ENCODE measurements at regions not wholly inside any gene's neighbourhood (a gene's known extent, or its start where the extent isn't known, plus 50 kb on each side); places are given as distances from the start of the nearest gene placed in this dataset.

GRCh38 chr20:51867251-51867650, 64.9 kb upstream of the SALL4 start:
- Histone ChIP-seq H4K5ac (ENCODE audit: insufficient read length, low read depth, low read length) (no peak overlapping the region), H4K20me1 (replicated peaks in 1 of 2; ENCODE audit: control insufficient read depth in 1 of 2, insufficient read depth in 2 of 2, low read length in 2 of 2) (no peaks in the 10 kb centered on the region), H3K79me1 (ENCODE audit: low read depth, low read length) (no peaks in the 10 kb centered on the region), H3K18ac (ENCODE audit: extremely low read depth, low read length) (no peak overlapping the region), H3K79me2 (ENCODE audit: control insufficient read depth in 1 of 2, insufficient read depth in 2 of 2, low read length in 2 of 2) (no peaks in the 10 kb centered on the region), H3K27me3 (replicated peaks in 1 of 4; ENCODE audit: control insufficient read depth in 3 of 4, extremely low read depth in 1 of 4, insufficient read depth in 3 of 4, low read length in 3 of 4) (no peaks in the 10 kb centered on the region), H2AFZ (ENCODE audit: low read length) (no peak overlapping the region), H3K4ac (replicated peaks; ENCODE audit: insufficient read length, low read depth, low read length) (no peak overlapping the region), H4K91ac (replicated peaks; ENCODE audit: insufficient read length, low read length) (no peak overlapping the region), H2BK20ac (ENCODE audit: low read length) (no peak overlapping the region), H2AK5ac (ENCODE audit: low read depth, low read length) (no peak overlapping the region), H3K4me3 (ENCODE audit: extremely low read depth in 1 of 4, insufficient read depth in 2 of 4, low read depth in 3 of 4, low read length in 4 of 4) (no peak overlapping the region), H3K9ac (replicated peaks in 1 of 4; ENCODE audit: extremely low read depth in 1 of 4, low read depth in 3 of 4, low read length in 3 of 4) (no peak overlapping the region), H3K23ac (ENCODE audit: insufficient read length) (no peak overlapping the region), H3K56ac (replicated peaks; ENCODE audit: insufficient read length, low read depth, low read length) (no peak overlapping the region), H3K4me1 (replicated peaks in 1 of 4; ENCODE audit: control insufficient read depth in 3 of 4, insufficient read depth in 4 of 4, low read length in 3 of 4) (peaks cover 0 to 4% (median 3%) of the 10 kb centered on the region in 4 experiments; a peak in 4 of 7 replicates), H2BK5ac (ENCODE audit: low read depth, low read length) (no peak overlapping the region), H3K4me2 (ENCODE audit: insufficient read depth in 1 of 2, low read depth in 2 of 2, low read length in 2 of 2) (no peak overlapping the region), H3K9me3 (ENCODE audit: insufficient read depth in 2 of 2, low read depth in 1 of 2, low read length in 1 of 2) (no peaks in the 10 kb centered on the region), H3K36me3 (ENCODE audit: control insufficient read depth in 2 of 4, insufficient read depth in 4 of 4, low read length in 3 of 4) (no peaks in the 10 kb centered on the region), H2BK15ac (ENCODE audit: low read length) (no peak overlapping the region), H2BK12ac (ENCODE audit: low read depth, low read length) (no peak overlapping the region), H3K23me2 (ENCODE audit: low read depth, low read length) (no peaks in the 10 kb centered on the region), H4K8ac (ENCODE audit: extremely low read depth, insufficient read depth, low read length) (no peak overlapping the region), H3K14ac (ENCODE audit: insufficient read length) (no peak overlapping the region), H3K27ac (ENCODE audit: low read depth, low read length) (no peak overlapping the region), H2BK120ac (replicated peaks; ENCODE audit: low read depth, low read length) (no peak overlapping the region)
- DNase-seq (ENCODE audit: low read depth in 1 of 2, low spot score in 2 of 2), result no peak
- 87% methylated on average over 3 of the region's 3 CpGs; no CpG with 5 or more reads in 1 of the 2 experiments for WGBS, 2 experiments (ENCODE audit: extremely low coverage in 1 of 2, insufficient coverage in 1 of 2, insufficient read length in 1 of 2, insufficient replicate concordance in 2 of 2, low coverage in 1 of 2, low lambda C conversion rate in 2 of 2, missing lambda C conversion rate in 1 of 2)
- ChIA-PET POLR2A (ENCODE audit: partially characterized antibody) (interaction anchor here (0.7 kb wide), 1 partner anchor 12 kb away, joined by 3 read pairs; no protein-coding TSS in a partner anchor), CTCF (ENCODE audit: partially characterized antibody) (interaction anchor here (0.6 to 0.7 kb wide), 2 partner anchors 134 to 288 kb away, joined by 3 read pairs; no protein-coding TSS in a partner anchor)
- no peak for FAIRE-seq
- TF ChIP-seq E2F6 (IDR thresholded peaks at IDR 0.05), result no peak
- no peak for TF ChIP-seq PHF8 (conservative IDR thresholded peaks at IDR 0.05; ENCODE audit: low read depth, low read length)

All from H1 (cell line).